Trophoblast cell (in vitro differentiated cells and primary cell): ENCODE measurements at regions not wholly inside any gene's neighbourhood (a gene's known extent, or its start where the extent isn't known, plus 50 kb on each side); places are given as distances from the start of the nearest gene placed in this dataset.
"Not testable (repeated sequence)": the region's sequence is repeated elsewhere in the genome, so short reads cannot be mapped to it uniquely, and the experiment has no call there.

Experiments
- DNase-seq, 2 donors: peaks; one replicate each; pipeline ENCODE4 v3.0.0-alpha.2; 2016
- H2AFZ ChIP-seq: 2 replicates; pipeline ENCODE4 v1.6.1; 2013; ENCODE audit warnings: low read length, moderate library complexity, mild to moderate bottlenecking; ENCODE audit not compliant: insufficient read depth, poor library complexity
- H2AK5ac ChIP-seq: 2 replicates; pipeline ENCODE4 v1.6.1; 2013; ENCODE audit warnings: mild to moderate bottlenecking, low read length
- H2BK120ac ChIP-seq: 2 replicates; pipeline ENCODE4 v1.6.1; 2013; ENCODE audit warnings: low read length, mild to moderate bottlenecking, moderate library complexity; ENCODE audit not compliant: insufficient read depth, poor library complexity
- H2BK12ac ChIP-seq: 2 replicates; pipeline ENCODE4 v1.6.1; 2013; ENCODE audit warnings: mild to moderate bottlenecking, low read length, moderate library complexity
- H2BK5ac ChIP-seq: 2 replicates; pipeline ENCODE4 v1.6.1; 2013; ENCODE audit warnings: low read length, low read depth, moderate library complexity, mild to moderate bottlenecking; ENCODE audit not compliant: poor library complexity
- H3K14ac ChIP-seq: 2 replicates; pipeline ENCODE4 v1.6.1; 2013; ENCODE audit warnings: mild to moderate bottlenecking, low read length
- H3K18ac ChIP-seq: 2 replicates; pipeline ENCODE4 v1.6.1; 2013; ENCODE audit warnings: mild to moderate bottlenecking, low read length
- H3K23ac ChIP-seq: 2 replicates; pipeline ENCODE4 v1.6.1; 2013; ENCODE audit warnings: low read length
- H3K27ac ChIP-seq: 2 replicates; pipeline ENCODE4 v1.5.1; 2013; ENCODE audit warnings: low read depth, mild to moderate bottlenecking, inconsistent platforms, low read length, moderate library complexity
- H3K27me3 ChIP-seq: 2 replicates; pipeline ENCODE4 v1.6.1; 2013; ENCODE audit warnings: inconsistent platforms, mild to moderate bottlenecking, low read length, moderate library complexity; ENCODE audit not compliant: insufficient read depth
- H3K36me3 ChIP-seq, 2 experiments: 1 replicate in 1 of 2; 2 replicates in 1 of 2; pipeline ENCODE4 v1.6.1; 2013; ENCODE audit warnings: low read length in 2 of 2, mild to moderate bottlenecking in 2 of 2, moderate library complexity in 1 of 2; ENCODE audit not compliant: insufficient read depth in 2 of 2, control insufficient read depth in 1 of 2
- H3K4ac ChIP-seq: 2 replicates; pipeline ENCODE4 v1.6.1; 2013; ENCODE audit warnings: low read depth, mild to moderate bottlenecking, low read length, moderate library complexity
- H3K4me1 ChIP-seq, 2 experiments: 1 replicate in 1 of 2; 2 replicates in 1 of 2; pipeline ENCODE4 v1.6.1; 2013; ENCODE audit warnings: low read length in 2 of 2, mild to moderate bottlenecking in 2 of 2, moderate library complexity in 1 of 2; ENCODE audit not compliant: insufficient read depth in 2 of 2, control insufficient read depth in 1 of 2
- H3K4me2 ChIP-seq: 2 replicates; pipeline ENCODE4 v1.6.1; 2013; ENCODE audit warnings: inconsistent platforms, mild to moderate bottlenecking, low read length, moderate library complexity
- H3K4me3 ChIP-seq: 2 replicates; pipeline ENCODE4 v1.5.1; 2013; ENCODE audit warnings: mild to moderate bottlenecking, low read depth, low read length, inconsistent platforms
- H3K79me1 ChIP-seq: one replicate; pipeline ENCODE4 v1.6.1; 2013; ENCODE audit warnings: low read length
- H3K79me2 ChIP-seq: 2 replicates; pipeline ENCODE4 v1.6.1; 2013; ENCODE audit warnings: low read length, mild to moderate bottlenecking; ENCODE audit not compliant: control insufficient read depth, insufficient read depth, poor library complexity
- H3K9ac ChIP-seq: 2 replicates; pipeline ENCODE4 v1.6.1; 2013; ENCODE audit warnings: mild to moderate bottlenecking, low read length
- H3K9me3 ChIP-seq: 2 replicates; pipeline ENCODE4 v1.6.1; 2013; ENCODE audit warnings: low read depth, mild to moderate bottlenecking, control low read depth, inconsistent platforms, low read length; ENCODE audit not compliant: insufficient read depth
- H4K12ac ChIP-seq: 2 replicates; pipeline ENCODE4 v1.6.1; 2013; ENCODE audit warnings: low read depth, mild to moderate bottlenecking, low read length, moderate library complexity
- H4K8ac ChIP-seq: 2 replicates; pipeline ENCODE4 v1.6.1; 2013; ENCODE audit warnings: low read depth, mild to moderate bottlenecking, low read length, moderate library complexity
- H4K91ac ChIP-seq: one replicate; pipeline ENCODE4 v1.6.1; 2013; ENCODE audit warnings: low read depth, mild to moderate bottlenecking, low read length, moderate library complexity
- WGBS: extraction: QIAGEN DNeasy Blood & Tissue Kit; methylation state at CpG from one replicate; pipeline ENCODE4 v1.1.7; 2013; ENCODE audit warnings: missing lambda C conversion rate; ENCODE audit not compliant: insufficient read length, insufficient coverage; ENCODE audit errors: extremely low coverage; 5-methylcytosine and 5-hydroxymethylcytosine counted together

DNA sequence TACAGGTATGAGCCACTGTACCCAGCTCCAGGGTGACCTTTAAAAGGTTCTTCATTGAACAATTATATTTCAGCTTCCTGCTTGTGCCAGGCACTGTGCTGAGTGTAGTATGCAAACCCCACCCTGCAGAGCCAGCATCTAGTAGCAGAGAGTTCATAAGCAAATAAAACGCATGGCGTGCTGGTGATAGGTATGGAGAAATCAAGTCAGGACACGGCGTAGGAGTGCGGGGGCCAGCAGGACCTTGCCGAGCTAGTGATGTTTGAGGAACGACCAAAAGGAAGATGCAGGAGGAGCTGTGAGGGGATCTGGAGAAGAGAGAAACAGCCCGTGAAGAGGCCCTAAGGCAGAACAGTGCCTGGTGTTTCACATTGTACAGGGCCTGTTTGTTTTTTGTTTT lies 105.8 kb downstream of the CRLF3 start:
- not testable (repeated sequence) for H4K12ac ChIP-seq, H3K4me1 ChIP-seq, H3K18ac ChIP-seq, H2AK5ac ChIP-seq, H2BK12ac ChIP-seq, H3K27me3 ChIP-seq, H3K14ac ChIP-seq, H4K91ac ChIP-seq, H3K9me3 ChIP-seq, H3K4me3 ChIP-seq, H3K23ac ChIP-seq, H2AFZ ChIP-seq, H3K4ac ChIP-seq, H2BK5ac ChIP-seq, H3K9ac ChIP-seq, H4K8ac ChIP-seq, H3K4me2 ChIP-seq, DNase-seq, H2BK120ac ChIP-seq, H3K79me1 ChIP-seq, H3K36me3 ChIP-seq, H3K27ac ChIP-seq
- no CpG with 5 or more reads among the region's 8 CpGs for WGBS
- peaks cover 15% of the 10 kb centered on the region for H3K79me2 ChIP-seq

DNA sequence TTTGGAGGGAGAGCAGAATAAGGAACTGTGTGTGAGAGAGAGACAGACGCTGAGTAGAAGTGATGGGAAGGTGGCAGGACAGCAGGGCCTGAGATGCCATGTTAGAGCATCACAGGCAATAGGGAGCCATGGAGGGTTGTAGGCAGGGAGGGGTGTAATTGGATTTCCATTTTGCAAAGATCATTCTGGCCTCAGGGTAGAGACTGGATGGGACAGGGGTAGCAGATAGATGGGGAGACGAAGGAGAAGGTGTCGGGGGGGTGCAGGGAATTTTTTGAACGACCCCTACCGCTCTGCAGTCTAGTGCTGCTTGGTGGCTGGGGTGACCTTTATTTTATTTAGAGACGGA lies 106.4 kb downstream of the CRLF3 start:
- not testable (repeated sequence) for H2AK5ac ChIP-seq, H3K27ac ChIP-seq, H3K4ac ChIP-seq, H3K4me1 ChIP-seq, H3K36me3 ChIP-seq, H2BK120ac ChIP-seq, H2AFZ ChIP-seq, H4K8ac ChIP-seq, H2BK12ac ChIP-seq, H3K23ac ChIP-seq, H4K91ac ChIP-seq, H2BK5ac ChIP-seq, H3K14ac ChIP-seq, H3K18ac ChIP-seq, H3K79me1 ChIP-seq, H3K27me3 ChIP-seq, H3K9ac ChIP-seq, H4K12ac ChIP-seq, H3K4me2 ChIP-seq, H3K9me3 ChIP-seq, H3K4me3 ChIP-seq, DNase-seq
- WGBS = no CpG with 5 or more reads among the region's 6 CpGs
- H3K79me2 ChIP-seq = peaks cover 16% of the 10 kb centered on the region

DNA sequence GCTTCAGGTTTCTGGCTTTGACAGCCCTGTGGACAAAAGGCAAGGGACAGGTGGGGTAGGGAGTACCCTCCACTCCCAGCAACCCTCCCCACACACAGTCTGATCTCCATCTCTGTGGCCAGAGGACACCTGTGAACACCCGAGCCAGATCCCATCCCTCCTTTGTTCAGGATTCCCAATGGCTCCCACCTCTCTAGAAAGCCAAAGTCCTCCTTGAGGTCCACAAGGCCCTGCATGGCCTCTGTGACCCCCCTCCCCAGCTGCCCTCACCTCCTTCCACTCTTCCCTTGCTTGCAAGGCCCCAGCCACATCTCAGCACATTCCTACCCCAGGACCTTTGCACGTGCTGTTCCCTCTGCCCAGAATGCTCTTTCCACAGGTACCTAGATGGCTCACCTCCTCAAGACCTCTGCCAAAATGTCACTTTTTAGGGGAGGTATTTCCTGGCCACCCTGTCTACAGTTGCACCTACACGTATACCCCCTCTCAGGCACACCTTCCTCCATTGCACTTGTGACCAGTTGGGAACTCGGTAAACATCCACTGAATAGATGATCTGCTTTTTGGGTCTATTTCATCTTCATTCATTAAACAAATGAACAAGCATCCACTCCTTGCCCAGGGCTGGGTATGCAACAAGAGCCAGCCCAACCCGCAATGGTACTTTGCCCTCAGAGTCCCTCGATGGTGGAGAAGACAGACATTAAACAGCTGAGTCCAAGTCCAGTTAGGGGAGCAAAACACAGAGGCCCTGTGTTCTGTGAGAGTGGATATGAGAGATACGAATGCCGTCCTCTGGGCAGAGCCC lies 107.0 kb downstream of the CRLF3 start:
- no peak overlapping the region for H3K18ac ChIP-seq
- no peak overlapping the region for H3K14ac ChIP-seq
- H3K27ac ChIP-seq = no peak overlapping the region
- H3K27me3 ChIP-seq = no peaks in the 10 kb centered on the region
- no peaks in the 10 kb centered on the region for H3K79me1 ChIP-seq
- H3K4me1 ChIP-seq = no peaks in the 10 kb centered on the region
- H2AK5ac ChIP-seq = no peak overlapping the region
- H3K36me3 ChIP-seq = peaks cover 0 to 2% of the 10 kb centered on the region in 2 experiments
- H3K9me3 ChIP-seq = no peaks in the 10 kb centered on the region
- no CpG with 5 or more reads among the region's 8 CpGs for WGBS
- H4K12ac ChIP-seq = no peak overlapping the region
- H2BK12ac ChIP-seq = no peak overlapping the region
- no peak overlapping the region for H4K8ac ChIP-seq
- H3K79me2 ChIP-seq = peaks cover 16% of the 10 kb centered on the region
- H2BK5ac ChIP-seq = no peak overlapping the region
- H3K9ac ChIP-seq = no peak overlapping the region
- no peak overlapping the region for H3K4me2 ChIP-seq
- no peak for DNase-seq
- no peak overlapping the region for H2BK120ac ChIP-seq
- no peak overlapping the region for H4K91ac ChIP-seq
- H2AFZ ChIP-seq = no peak overlapping the region
- peak overlapping the region; percentile 7 for H3K4ac ChIP-seq
- no peak overlapping the region for H3K23ac ChIP-seq
- H3K4me3 ChIP-seq = no peak overlapping the region

DNA sequence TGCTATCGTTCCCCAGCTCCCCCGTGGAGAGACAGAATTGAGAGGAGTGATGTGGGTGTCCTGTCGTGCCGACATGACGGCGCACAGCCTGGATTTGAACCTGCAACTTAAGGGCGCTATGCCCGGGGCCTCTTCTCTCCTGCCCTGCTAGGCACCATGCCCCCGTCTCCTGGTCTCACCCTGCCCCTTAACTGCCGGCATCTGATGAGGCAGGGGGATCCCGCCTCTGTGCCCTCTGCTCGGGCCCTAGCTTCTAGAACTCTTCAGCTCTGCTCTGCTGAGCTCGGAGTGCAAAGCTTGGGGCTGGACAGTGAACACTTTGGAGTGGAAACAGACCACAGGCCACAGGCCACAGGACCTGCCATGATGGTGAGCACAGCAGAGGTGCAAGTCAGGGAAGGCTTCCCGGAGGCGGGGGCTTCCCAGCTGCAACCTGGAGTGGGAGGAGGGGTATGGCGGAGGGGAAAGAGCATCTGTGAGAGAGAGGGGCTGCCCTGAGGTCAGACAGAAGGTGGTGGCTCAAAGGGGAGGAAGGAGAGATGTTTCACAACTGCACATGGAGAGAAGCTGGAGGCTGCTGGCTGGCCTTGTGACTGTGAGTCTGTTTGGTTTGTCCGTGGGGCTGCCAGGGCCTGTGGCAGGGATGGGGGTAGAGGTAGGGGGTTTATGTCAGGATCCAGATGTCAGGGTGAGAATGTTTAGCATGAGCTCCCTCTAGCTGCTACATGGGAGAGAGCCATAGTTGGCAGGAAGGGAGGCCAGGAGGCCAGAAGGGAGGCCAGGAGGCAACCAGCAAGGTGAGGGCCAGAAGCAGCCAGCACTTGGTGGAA lies 107.8 kb downstream of the CRLF3 start:
- H3K4me3 ChIP-seq = no peak overlapping the region
- no peak overlapping the region for H3K14ac ChIP-seq
- H2AFZ ChIP-seq = no peak overlapping the region
- no peaks in the 10 kb centered on the region for H3K9me3 ChIP-seq
- H3K27me3 ChIP-seq = no peaks in the 10 kb centered on the region
- no peak overlapping the region for H4K8ac ChIP-seq
- H3K79me1 ChIP-seq = no peaks in the 10 kb centered on the region
- no peak overlapping the region for H3K4me2 ChIP-seq
- H2BK120ac ChIP-seq = no peak overlapping the region
- H3K79me2 ChIP-seq = peaks cover 18% of the 10 kb centered on the region
- no CpG with 5 or more reads among the region's 17 CpGs for WGBS
- H3K27ac ChIP-seq = no peak overlapping the region
- H2BK5ac ChIP-seq = no peak overlapping the region
- no peak overlapping the region for H4K12ac ChIP-seq
- no peak overlapping the region for H2BK12ac ChIP-seq
- H3K4ac ChIP-seq = peak overlapping the region; percentile 71
- H3K9ac ChIP-seq = no peak overlapping the region
- DNase-seq = peak in 1 of 2 donors; percentile 19
- H3K4me1 ChIP-seq = no peaks in the 10 kb centered on the region
- peaks cover 0 to 2% of the 10 kb centered on the region in 2 experiments for H3K36me3 ChIP-seq
- no peak overlapping the region for H4K91ac ChIP-seq
- H3K18ac ChIP-seq = no peak overlapping the region
- no peak overlapping the region for H3K23ac ChIP-seq
- H2AK5ac ChIP-seq = no peak overlapping the region
